Activated CD8-positive, alpha-beta memory T cell treated with anti-CD3 and anti-CD28 coated beads for 36 hours (primary cell): ENCODE measurements at regions not wholly inside any gene's neighbourhood (a gene's known extent, or its start where the extent isn't known, plus 50 kb on each side); places are given as distances from the start of the nearest gene placed in this dataset.

Source experiments
- CTCF ChIA-PET: fragments of 350-600 bp; sonication (Branson Sonifier 250); formaldehyde crosslinking; loops from one replicate; lab custom pipeline; 2021; ENCODE audit warnings: antibody characterized with exemption; lab: Charles Lee
- POLR2A ChIA-PET: fragments of 350-600 bp; sonication (Branson Sonifier 250); formaldehyde crosslinking; loops from one replicate; lab custom pipeline; 2021; ENCODE audit warnings: antibody characterized with exemption; lab: Charles Lee

DNA sequence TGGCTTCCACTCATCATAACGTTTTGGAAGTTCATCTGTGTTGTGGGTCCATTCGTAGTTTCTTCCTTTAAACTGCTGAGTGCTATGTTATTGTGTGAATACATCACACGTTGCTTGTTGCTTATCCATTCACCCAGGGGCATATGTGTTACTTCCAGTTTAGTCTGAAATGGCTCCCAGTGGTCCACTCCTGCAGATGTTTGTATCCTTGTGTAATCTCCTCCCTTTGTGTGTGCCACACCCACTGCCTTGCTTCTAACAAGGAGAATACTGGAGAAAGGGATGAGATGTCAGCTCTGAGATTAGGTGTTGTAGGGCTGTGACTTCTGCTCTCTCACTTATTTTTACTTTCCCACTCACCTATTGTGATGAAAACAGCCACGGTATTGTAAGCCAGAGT lies 239.1 kb upstream of the HABP2 start:
- POLR2A ChIA-PET: no interaction called here
- CTCF ChIA-PET: no interaction called here

DNA sequence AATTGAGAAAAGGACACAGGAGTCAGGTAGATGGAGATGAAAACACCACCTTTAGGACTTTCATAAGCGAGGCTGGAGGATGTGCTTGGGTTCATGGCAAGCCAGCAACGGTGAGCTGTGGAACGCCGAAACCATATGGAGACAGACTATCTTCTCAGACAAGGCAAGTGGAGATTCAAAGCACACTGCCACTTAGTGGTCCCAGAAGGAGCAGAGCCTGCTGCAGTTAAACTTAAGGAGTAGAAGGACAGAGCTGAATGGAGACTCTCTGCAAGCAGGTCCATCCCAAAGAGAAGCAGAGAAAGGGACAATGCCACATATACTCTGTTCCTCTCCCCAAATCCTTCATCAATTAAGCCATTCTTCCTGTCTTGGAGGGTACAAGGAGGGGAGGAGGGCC lies 236.3 kb upstream of the HABP2 start:
- ChIA-PET CTCF (no interaction called here), POLR2A (no interaction called here)

DNA sequence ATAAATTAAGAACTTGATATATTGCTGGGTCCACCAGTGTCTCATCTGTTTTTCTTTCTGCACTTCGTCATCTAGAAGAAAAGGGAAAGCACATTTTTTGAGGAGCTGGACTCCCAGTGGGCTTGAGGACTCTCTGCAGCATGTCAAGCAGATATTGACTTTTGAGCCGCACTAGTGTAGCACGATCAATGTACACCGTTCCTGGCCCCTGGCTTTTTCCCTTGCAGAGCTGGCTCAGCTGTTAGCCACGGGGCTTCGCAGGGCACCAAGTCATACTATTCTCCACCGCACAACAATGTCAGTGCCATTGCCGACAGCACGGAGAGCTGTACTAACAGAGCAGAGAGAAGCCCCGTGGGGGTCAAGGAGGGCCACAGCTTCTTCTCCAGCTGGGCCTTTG lies 235.4 kb upstream of the HABP2 start:
- ChIA-PET POLR2A (no interaction called here), CTCF (no interaction called here)

DNA sequence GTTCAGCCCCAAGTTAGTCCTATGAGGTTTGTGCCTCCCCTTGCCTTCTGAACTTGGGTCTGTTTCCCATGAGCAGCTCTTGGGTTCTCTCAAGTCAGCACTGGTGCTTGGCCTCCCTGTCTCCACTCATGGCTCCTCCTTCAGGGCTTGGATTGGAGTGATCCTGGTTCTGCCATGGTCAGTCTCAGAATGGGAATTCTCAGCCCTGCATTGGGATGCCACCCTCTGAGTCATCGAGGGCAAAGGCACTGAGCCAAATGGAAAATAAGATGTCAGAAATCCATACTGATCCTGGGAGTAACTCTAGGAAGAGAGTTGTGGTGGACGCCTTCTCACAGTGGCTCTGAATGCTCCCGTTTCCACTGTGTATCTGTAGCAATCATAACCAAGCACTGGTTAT lies 233.4 kb upstream of the HABP2 start:
- ChIA-PET POLR2A (no interaction called here), CTCF (interaction anchor here (0.8 kb wide), 1 partner anchor 13 kb away, joined by 3 read pairs; no protein-coding TSS in a partner anchor)

DNA sequence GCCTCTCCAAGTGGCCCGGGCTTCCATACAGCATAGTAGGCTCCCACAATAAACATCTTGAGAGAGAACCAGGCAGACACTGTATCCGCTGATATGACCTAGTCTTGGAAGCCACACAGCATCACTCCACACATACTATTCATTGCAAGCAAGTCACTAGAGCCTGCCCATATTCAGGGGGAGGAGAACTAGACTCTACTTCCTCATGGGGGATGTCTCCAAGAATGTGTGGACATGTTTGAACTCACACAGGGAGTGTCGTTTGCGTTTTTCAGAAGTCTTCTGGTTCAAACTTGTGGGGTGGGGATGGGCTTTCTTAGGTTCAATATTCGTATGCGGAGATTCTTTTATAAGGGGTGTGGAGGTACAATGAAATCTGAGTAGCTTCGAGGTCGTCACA lies 232.6 kb upstream of the HABP2 start:
- POLR2A ChIA-PET: no interaction called here

DNA sequence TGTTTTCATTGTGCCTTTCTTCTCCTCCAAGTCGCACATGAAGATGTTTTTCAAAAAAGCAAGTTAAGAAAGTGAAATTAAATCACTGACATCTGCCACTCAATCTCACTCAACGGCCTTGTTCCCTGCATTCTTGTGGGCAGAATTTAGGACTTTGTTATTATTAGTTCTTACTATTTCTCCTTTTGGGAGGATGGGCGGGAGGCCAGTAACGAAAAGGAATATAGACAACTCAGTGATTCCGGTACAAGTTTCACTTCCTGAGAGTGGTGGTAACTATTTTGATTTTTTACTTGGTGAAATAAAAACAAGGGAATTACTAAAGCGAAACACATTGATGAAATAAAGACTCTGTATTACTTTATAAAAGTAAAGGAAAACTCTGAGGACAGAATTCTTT lies 231.9 kb upstream of the HABP2 start:
- ChIA-PET CTCF (no interaction called here), POLR2A (no interaction called here)

More for the DNA sequence above, 232.6 kb upstream of the HABP2 start:
- CTCF ChIA-PET: no interaction called here

DNA sequence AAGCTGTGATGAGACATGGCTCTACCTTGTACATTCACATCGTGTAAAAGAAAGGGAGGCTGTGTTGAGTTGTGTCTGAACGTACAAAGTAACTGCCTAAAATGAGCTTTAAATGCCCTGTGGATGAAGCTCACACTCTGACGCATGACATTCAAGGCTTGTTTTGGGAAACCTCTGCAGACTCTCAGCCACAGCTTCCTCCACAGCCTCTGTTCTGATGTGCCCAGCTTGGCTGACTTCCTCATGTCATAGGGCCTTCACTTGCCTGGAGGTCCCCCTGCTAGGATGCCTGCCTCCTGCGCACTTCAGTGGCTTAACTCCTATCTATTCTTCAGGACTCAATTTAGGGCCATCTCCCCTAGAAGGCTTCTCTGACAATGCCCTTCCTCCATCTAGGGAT lies 230.0 kb upstream of the HABP2 start:
- CTCF ChIA-PET: no interaction called here
- POLR2A ChIA-PET: no interaction called here

DNA sequence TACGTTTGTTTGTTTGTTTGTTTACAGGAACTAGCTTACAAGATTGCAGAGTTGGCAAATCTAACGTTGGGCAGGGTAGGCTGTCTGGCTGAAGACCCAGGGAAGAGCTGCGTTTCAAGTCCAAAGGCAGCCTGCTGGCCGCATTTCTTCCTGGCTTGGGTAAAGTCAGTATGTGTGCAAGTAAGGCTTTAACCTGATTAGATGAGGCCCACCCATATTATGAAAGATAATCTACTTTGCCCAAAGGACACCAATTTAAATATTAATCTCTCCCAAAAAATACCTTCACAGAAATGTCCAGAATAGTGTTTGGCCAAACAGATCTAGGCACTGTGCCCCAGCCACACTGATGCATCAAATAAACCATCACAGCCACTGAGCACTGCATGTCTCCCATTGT lies 228.9 kb upstream of the HABP2 start:
- POLR2A ChIA-PET: no interaction called here
- CTCF ChIA-PET: no interaction called here

DNA sequence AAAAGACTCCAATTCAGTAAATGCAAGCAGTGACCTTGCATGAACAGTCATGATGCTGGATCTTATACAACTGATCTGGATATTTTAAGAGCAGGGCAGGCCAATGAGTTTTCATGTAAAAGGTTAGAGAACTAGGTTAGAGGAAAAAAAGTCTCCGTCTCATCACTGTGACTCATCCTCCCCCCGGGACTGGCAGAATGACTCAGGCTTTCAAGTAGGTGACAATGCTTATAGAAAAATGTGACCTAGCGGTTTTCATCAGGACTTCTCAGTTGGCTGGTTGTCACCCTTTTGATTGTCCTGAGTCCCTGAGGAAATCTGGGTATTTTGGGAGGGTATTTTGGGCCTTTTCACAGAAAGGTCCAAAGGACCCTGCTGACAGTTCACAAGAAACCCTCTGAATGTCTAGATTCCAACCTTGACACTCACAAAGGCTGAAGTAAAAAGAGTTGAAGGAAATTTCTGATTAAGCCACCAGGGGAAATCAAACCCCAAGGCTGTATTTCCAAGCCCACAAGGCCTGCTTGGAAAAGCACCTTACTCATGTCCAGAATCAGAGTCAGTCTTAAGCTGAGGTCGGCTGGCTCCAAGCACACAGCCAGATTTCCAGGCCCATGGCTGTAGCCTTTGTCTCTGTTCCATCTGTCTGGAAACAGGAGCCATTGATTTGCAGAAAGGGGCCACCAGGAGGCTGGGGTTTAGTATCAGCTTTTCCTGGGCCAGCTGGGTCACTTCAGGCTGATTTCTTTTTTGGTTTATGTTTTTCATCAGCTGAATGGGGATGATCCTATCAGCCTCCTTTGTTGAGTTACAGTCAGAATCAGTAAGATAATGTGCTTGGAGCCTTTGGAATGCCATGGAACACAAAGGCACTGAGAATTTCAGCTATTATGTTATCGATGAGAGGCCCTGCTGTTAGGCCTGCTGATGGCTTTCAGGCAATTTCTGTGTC lies 226.4 kb upstream of the HABP2 start:
- ChIA-PET POLR2A (interaction anchor here (0.6 kb wide), 1 partner anchor 825 kb away, joined by 3 read pairs; no protein-coding TSS in a partner anchor), CTCF (no interaction called here)

DNA sequence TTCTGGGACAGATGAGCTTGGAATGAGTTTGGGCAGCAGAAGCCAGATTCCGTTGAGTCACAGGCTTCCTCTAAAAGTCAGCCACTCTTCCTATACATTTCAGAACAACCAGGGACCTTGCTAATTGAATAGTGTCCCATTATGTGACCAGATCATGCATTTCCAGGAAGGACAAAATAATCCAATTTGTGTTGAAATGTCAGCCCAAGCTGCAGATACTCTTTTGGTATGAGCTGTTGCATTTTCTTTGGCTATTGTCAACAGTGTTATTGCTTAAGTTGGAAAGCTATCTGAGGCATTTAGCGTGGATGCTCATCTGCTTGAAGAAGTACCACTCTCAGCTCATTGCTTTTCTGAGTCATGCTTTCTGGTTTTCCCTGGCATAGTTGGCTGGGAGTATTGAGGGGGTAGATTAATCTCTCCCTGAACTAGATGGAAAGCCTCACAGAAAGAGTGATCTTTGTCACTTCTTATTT lies 223.7 kb upstream of the HABP2 start:
- CTCF ChIA-PET: no interaction called here
- POLR2A ChIA-PET: no interaction called here

DNA sequence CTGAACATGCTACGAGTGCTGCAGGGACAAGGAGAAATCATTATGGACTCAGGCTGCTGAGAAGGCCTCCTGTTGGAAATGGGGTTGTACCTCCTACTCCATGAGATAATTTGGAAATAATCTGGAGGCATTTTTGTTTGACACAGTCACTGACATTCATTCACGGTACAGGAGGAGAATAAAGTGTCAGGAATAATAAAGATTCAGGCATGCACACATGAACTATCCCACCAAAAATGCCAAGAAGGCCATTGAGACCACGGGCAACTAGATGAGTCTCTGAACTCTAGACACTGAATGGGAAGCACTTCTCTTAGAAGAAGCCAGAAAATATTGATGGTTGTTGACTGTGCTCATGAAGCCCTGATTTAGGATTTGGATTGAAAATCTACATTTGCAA lies 220.9 kb upstream of the HABP2 start:
- ChIA-PET POLR2A (no interaction called here), CTCF (no interaction called here)

DNA sequence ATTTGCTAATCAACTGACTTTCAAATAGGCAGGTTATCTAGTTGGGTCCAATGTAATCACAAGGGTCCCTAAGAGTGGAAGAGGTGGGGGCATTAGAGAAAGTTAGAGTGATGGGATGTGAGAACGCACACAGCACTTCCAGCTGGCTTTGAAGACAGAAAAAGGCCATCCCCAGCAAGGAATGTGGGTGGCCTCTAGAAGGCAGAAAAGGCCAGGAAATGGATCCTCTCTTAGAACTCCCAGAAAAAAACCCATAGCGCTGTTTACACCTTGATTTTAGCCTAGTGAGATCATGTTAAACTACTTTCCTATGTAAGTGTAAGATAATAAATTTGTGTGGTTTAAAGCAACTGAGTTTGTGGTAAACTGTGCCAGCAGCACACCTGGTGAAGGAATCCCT lies 219.5 kb upstream of the HABP2 start:
- POLR2A ChIA-PET: no interaction called here
- CTCF ChIA-PET: no interaction called here

DNA sequence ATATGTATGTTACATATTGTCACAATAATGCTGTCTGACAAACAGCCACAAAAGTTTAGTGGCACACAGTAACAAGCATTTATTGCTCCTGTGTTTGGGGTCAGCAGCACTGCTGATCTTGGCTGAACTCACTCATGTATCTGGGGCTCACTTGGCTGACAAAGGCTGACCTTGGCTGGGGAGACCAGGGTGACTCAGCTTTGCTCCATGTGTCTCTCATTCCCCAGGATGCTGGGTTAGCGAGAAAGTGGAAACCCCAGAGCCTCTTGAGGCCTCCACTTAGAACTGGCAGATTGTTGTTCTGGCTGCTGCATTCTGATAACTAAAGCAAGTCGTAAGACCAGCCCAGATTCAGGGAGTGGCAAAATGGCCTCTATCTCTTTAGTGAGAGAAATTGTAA lies 217.3 kb upstream of the HABP2 start:
- POLR2A ChIA-PET: no interaction called here
- CTCF ChIA-PET: no interaction called here

DNA sequence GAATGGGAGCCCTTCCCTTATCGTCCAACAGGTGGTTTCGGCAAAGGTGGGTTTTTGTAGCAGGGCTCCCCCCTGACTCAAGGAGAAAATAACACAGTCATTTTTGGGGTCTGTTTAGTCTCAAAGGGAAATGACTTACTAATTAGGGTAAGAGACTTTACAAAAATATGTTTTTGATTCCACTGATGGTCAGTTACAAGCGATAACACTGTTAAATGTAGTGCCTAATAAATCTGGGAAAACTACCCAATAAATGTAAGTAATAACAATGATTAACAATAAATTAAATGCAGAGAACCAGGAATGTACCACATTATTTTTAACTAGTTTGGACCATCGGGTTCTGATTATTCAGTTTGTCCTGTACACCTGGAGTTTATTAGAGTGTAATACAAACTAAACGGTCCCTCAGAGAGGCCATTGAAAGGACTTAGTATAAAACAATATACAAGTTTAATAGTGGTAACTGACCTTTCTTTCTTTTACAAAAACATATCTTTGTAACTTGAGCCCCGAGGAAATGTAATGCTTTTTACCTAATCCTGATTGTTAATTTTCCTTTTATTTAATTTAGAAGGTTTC lies 216.2 kb upstream of the HABP2 start:
- POLR2A ChIA-PET: no interaction called here
- CTCF ChIA-PET: no interaction called here

DNA sequence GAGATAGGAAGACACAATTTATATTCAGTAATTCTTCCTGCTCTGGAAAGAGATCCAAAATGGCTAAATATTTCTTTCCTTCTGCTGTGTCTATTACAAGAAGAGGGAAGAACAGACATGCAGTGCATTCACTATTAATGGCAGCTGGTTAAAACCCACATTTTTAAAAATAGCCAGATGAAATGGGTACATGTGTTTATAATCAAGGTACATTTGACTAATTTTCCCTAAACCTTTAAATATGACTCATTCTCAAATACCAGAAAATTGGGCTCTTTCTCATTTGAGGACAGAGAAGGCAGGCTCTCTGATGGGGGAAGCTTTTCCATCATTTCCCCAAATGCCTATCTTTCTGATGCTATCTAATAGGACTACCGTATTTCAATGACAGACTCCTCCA lies 215.7 kb upstream of the HABP2 start:
- ChIA-PET POLR2A (no interaction called here), CTCF (no interaction called here)

DNA sequence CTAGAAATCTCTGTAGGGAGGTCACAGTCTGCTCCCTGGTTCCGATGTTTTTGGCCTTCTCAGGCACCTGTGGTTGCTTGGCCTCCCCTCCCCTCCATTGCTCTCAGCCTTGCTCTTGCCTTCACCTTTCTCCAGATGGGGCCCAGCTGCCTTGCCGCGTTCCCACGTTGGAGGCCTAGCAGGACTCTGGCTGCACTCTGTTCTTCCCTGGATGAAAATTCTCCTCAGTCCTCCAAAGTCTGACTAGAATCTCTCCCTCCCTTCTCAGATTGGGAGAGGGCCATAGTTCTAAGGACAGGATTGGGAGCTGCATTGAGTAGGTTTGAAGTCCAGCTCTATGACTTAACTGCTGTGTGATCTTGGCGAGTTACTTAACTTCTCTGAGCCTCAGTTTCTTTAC lies 213.7 kb upstream of the HABP2 start:
- POLR2A ChIA-PET: no interaction called here

DNA sequence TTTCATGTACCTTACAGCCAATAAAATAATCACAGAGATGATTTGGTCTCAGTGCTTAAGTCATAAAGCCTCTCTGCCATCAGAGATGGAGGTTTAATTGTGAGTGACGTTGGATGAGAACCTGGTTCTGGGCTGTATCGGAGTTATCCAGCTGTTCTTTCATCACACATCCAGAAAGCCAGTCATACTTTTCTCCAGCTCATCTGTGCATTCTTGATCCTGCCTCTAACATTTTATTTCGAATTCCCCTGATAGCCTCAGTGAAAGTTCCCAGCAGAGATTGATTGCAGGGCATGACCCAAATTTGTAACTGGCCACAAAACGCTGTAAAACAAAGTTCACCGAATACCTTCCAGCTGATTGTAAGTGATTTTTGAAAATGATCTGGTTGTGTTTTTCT lies 212.6 kb upstream of the HABP2 start:
- POLR2A ChIA-PET: no interaction called here
- CTCF ChIA-PET: no interaction called here

More for the DNA sequence above, 213.7 kb upstream of the HABP2 start:
- CTCF ChIA-PET: no interaction called here

DNA sequence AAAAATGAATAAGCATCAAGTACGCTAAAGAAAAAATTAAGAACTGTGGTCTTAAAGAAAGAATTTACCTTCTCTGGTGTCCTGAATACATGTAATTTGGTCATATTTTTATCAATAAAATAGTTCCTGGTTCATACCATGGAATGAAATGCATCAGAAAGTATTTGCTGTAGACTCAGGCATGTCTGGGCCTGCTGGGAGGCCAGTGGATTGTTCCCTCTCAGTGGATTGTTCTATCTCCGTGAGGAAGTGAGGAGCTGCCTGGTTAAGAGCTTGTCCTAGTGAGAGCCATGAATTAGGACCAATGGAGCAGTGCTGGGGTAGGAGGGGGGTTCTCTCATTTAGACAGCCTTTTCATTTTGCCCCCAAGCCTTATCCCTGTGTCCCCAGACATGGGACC lies 211.7 kb upstream of the HABP2 start:
- ChIA-PET CTCF (no interaction called here), POLR2A (no interaction called here)

DNA sequence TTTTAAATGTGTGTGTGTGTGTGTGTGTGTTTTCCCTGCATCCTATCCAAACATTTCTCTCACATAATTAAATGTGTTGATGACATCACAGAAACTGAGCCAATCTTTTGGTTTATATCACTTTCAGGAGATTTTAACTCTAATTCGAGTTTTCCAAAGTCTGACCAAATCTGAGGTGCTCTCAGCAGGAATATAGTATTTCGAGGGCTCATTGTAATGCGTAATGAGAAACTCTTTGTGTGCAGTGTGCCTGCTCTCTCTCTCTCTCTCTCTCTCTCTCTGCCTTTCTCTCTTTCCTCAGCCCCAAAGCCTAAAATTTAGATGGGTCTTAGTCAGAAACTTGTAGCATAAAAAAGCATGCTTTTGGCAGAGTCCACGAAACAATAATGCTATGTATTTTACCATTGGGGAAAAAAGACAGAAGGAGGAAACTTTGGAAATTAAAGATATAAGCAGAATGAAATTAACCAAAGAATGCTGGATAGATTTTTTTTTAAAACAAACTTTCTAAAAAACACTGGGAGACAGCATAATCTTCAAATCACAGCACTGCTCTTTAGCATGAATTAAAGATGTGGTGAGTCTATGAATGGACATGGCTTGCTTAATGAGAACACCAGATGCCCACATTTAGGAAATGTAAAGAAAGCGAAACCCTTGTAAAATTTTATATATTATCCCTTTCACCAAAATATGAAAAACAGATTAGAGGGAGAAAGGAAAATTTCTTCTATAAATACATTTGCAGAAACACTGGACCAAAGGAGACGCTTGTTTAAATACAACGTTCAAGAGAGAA lies 206.8 kb upstream of the HABP2 start:
- CTCF ChIA-PET: no interaction called here
- POLR2A ChIA-PET: no interaction called here

DNA sequence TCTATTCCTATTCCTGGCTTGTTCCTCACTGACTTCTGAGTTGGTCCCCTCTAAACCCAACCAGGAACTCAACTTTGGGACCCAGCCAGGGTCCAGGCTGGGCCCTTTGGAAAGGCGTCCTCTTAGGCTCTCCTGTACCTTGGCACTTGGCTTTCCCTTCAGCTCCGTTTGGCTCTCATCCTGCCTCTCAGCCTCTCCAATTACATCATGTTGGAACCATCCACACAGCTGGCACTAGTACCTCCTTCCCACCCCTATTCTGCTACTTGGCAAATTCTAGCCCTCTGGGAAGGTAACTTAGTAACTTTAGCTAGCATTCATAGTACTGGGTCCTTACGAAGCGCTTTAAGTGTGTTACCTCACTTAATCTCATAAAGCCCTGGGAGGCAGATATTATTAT lies 205.3 kb upstream of the HABP2 start:
- ChIA-PET CTCF (no interaction called here), POLR2A (no interaction called here)
